GM18517 (cell line): ENCODE measurements at regions not wholly inside any gene's neighbourhood (a gene's known extent, or its start where the extent isn't known, plus 50 kb on each side); places are given as distances from the start of the nearest gene placed in this dataset.

Experiments used
- ATAC-seq: cut with Tn5 transposase; IDR thresholded peaks from one replicate; pipeline ENCODE4 v1.9.1; 2021; ENCODE audit warnings: mild to moderate bottlenecking, moderate library complexity; ENCODE audit not compliant: unreplicated experiment

DNA sequence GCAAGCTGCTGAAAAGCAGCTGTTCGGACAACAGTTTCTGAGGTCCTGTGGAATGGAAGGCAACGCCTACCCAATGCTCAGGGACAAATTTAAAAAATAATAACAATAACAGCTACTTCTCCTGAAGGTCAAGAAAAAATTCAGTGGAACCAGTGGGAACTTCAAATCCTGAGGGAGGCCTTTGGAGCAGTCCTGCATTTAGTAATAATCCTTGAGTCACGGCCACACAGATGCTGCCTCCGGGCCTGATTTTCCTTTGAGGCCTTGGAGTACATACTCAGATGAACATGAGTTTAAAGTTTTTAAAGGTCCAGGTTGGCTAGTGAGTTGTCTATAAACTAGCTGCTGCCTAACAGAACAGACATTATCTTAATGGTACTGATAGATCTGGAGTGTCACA is 268.0 kb downstream of the MSRB3 start:
- no peak for ATAC-seq

DNA sequence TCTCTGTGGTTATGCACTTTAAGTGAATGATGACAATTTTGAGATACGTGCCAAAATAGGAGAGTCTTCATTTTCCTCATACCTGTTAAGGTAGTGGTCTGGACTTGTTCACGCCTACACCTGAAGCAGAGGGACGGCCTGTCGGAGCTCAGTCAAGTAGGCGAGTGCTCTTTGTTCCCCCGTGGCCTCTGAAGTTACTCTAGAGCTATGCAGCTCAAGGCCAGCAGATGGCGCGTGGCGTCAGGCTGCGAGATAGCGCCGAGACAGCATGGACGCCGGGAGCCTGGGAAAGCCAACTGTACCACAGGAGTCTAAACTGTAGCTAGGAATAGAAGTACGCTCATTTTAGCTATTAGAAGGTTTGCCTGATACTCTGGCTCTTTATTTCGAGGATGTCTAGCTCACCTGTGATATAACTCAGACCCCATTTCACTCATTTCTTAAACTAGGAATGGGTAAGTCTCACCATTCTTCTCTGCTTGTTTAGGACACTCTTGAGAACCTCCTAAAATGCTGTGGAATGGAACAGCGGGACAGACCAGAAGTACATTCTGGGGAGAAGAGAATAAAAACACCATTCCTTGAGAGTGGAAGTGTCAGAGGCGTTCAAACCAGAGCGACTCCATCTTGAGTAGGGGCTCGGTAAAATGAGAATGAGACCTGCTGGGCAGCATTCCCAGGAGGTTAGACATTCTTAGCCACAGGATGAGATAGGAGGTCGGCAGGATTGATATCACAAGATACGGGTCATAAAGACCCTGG is 267.4 kb upstream of the HMGA2 start:
- ATAC-seq = peak; percentile 96

DNA sequence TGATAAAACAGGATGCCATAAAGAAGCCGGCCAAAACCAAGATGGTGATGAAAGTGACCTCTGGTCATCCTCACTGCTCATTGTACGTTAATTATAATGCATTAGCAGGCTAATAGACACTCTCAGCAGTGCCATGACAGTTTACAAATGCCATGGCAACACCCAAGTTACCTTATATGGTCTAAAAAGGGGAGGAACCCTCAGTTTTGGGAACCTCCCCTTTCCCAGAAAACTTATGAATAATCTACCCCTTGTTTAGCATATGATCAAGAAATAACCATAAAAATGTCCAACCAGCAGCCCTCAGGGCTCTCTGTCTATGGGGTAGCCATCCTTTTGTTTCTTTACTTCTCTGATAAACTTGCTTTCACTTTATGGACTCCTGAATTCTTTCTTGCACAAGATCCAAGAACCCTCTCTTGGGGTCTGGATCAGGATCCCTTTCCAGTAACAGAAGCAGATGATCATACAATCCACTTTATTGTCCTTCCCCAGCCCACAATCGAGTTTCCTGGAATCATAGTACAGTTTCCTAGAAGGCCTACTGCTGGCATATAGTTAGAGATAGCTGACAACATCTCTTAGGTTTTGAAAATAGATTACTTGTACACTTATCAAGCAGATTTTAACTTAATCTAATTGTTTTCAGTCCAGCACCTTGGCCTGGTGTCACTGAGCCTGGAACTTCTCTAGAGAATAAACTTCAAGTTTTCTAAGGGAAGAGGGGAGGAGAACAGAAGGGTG is 266.7 kb upstream of the HMGA2 start:
- no peak for ATAC-seq

DNA sequence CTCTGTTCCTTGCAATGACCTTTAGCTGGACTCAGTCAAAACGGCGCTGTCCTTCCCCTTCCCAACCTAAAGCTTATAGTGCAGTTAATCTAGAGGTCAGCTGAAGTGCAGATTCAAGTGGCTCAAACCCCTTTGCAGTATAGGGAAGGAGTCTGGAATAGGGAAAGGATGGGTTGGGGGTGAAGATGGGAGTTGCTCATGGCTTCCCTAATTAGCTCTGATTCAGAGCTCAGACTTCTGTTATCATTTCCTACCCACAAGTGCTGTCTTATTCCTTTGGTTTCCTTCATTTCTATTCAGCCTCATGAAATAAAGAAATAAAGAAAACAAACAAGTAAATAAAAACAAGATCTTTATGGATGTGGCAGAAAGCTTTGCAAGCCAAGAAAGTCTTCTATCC is 264.0 kb upstream of the HMGA2 start:
- no peak for ATAC-seq

DNA sequence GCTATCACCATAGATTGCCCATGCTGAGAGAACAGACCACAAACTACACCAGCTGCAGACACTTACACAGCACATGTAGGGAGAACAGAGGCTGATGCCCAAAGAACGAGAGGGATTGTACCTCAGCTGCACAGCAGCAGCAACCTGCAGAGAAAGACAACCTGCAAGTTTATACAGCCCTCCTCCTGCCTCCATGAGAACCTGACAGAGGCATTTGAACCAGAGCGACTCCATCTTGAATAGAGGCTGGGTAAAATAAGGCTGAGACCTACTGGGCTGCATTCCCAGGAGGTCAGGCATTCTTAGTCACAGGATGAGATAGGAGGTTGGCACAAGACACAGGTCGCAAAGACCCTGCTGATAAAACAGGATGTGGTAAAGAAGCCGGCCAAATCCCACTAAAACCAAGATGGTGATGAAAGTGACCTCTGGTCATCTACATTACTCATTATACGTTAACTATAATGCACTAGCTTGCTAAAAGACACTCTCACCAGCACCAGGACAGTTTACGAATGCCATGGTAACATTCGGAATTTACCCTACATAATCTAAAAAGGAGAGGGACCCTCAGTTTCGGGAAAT is 262.4 kb upstream of the HMGA2 start:
- ATAC-seq = no peak

DNA sequence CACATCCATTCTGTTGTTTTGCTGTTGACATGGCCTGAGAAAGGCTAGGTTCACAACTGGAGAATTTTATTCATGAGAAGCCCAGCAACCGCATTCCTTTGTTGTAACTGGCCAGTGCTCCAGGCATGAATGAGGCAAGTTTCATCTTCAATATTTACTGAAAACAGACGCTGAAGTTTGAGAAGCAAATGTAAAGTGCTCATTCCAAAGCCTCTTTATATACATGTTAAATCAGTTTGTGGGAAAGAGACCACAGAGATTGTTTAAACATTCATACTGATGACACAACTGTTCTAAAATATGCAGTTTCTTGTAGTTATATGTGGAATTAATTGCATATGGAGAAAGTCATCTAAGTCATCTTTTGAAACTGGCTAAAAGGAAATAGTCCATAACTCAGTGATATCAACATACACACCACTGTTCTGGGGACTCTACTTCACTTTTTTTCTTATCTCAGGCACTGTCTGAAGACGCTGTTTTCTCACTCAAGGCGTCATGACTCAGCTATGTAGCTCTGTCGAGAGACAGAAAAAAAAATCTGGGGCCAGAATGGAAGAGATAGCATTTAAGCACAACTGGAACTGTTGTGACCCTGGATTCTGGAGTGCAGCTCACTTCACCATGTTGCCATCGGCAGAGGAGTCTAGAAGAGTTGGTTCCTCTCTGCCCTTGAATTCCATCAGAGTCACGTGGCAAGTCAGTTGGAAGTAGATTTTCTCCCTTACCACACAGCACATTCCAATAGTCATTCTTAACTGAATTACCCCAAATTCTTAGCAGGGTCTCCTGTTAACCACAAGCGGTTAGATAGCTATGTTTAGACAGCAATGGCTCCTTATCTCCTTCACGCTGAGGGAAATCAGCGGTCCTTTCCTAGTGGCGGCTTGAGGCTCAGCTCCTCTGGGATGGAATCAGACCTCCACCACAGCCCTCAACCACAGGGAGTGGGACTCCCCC is 258.4 kb upstream of the HMGA2 start:
- no peak for ATAC-seq

DNA sequence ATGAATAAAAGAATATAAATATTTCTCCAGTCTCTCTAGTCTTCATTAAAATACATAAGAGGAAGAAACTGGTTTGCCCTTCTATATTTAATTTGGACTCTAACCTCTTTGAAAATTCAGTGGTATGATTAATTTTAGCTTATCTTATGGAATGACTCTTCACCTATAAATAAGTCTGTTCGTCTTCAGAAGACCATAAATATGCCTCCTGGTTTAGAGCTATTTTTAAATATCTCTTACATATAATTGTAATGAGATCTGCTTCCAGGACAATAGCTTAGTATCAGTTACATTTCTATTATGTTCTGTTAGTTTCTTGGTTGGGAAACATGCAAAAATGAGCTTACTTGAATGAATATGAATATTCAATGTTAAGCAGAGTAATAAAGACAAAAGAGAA is 257.5 kb upstream of the HMGA2 start:
- no peak for ATAC-seq

DNA sequence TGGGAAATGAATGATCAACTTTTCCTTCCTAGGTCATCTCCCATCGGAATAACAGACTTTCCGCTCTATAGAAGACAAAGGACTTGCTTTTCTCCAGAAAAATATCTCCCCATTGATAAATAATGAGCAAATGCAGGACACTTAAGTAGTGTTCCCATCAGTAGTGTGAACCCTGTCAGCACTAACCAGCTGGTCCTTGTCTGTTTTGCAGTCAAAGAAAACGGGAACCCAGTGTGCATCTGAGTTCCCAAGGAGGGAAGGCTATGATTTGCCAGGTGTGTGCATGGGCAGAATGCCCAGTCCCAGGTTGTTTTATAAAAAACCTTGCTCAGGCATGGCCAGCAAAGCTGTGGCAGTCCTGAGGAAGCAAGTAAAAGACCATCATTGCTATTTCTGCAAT is 256.5 kb upstream of the HMGA2 start:
- no peak for ATAC-seq

DNA sequence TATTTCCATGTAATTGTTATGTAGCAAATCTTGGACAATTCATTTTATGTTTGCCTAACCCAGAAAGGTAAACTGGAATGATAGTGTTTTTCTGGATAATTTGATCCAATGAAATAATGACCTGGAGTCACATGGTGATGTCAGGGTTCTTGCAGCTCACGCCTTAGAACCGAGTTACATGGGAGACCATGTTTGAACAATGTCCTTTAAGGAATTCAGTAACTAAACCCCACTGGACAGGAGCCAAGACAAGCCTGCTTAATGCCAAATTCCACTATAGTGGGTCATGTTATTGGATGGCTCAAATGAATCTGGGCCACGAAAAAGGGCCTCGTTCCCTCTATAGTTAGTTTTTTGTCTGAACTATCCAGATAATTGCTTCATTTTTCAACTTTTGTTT is 255.8 kb upstream of the HMGA2 start:
- ATAC-seq = no peak

DNA sequence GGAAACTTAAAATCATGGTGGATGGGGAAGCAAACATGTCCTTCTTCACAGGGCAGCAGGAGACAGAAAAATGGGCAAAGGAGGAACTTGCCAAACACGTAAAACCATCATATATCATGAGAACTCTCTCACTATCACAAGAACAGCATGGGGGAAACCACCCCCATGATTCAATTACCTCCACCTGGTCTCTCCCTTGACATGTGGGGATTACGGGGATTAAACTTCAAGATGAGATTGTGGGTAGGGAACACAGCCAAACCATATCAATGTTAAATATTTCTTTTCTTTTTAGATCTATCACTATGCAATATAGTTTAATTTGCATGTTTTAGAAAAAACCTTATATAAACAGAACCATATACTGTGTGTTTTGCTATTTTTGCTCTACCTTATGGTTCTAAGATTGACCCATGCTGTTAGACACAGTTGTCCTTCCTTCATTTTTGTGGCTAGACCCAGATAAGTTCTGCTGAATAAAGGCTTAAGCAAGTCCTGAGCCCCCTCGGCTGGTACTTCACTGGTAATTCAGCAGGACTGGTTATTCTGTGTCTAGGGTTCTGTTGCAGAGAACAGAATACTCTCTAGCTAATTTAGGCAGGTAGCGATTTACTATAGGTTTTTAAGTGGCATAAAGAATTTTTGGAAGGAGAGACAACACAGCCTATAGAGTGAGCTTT is 253.7 kb upstream of the HMGA2 start:
- ATAC-seq = no peak

DNA sequence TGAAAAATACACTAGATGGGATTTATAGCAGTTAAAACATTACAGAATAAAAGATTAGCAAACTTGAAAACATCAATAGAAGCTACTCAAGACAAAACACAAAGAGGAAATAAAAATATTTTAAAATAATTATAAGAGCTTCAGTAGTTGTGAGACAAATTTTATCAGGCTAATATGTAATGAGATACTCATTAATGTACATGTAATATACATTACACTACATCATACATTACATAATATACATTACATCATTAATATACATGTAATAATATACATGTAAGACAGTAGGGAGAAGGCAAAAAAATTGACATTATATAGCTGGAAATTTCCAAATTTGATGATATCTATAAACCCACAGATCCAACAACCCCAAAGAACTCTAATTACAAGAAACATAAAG is 249.4 kb upstream of the HMGA2 start:
- no peak for ATAC-seq

DNA sequence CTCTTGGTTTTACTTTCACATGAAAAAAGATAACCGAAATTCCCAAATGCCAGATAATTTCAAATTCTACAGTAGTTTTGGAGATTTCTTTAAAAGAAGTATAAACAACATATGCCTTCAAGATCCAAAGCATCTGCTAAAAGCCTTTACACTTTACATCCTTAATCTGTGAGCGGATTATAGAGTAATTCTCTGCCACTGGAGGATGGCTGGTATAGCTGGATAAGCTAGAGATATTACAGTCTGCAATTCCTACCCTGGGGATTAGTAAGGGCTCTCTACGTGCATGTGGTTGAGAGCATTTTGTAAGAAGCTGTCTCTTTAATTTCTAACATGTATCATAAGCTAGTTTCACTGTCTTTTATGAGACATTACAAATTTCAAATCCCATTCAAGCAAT is 240.3 kb upstream of the HMGA2 start:
- ATAC-seq = no peak

DNA sequence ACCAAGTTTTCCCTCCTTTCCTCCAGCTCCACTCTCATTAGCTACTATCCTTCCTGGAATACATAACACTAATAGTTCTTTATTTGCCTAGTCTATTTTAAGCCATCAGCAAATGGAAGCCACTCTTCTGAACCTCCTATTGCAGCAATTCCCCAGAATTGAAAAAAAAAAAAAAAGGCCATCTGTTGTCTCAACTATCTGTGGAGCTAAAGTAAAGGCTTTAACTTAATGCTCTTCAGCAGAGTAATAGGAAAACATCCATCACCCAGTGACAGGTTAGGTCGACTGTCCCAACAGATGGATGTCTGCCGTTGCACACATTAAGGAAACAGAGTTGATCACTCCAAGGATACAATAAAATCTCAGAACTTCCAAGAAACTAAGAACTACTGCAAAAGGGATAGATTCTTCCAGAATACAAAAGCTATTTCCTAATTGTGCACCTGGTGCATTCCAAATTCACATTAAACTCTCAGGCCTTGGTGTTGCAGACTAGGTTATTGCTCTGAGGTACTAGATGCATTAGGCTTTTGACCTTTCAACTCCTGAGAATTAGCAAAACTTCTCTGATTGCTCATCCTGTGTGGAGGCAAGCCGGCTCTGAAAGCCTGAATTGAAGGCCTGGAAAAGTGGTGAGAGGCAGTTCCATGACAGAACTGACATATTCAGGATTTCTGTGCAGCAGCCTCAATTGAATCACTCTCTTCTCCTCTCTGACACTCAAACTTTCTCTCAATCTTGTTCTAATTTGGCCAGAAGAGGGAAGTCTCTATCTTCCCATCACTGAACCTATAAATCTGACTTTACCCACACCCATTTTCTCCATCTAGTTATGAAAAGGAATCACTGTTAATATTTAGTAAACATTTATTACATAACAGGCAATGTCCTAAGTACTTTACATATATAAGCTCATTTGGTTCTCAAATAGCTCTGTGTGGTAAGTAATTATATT is 238.4 kb upstream of the HMGA2 start:
- no peak for ATAC-seq

DNA sequence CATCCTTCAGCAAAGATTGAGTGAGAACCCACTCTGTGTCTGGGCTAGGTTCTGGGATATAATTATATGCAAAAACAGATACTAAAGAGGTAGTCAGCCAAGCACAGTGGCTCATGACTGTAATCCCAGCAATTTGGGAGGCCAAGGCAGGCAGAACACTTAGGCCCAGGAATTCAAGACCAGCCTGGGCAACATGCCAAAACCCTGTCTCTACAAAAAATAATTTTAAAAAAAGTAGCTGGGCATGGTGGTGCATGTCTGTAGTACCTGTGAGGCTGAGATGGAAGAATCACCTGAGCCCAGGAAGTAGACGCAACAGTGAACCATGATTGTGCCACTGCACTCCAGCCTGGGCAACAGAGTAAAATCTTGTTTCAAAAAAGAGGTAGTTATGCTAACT is 237.5 kb upstream of the HMGA2 start:
- no peak for ATAC-seq

DNA sequence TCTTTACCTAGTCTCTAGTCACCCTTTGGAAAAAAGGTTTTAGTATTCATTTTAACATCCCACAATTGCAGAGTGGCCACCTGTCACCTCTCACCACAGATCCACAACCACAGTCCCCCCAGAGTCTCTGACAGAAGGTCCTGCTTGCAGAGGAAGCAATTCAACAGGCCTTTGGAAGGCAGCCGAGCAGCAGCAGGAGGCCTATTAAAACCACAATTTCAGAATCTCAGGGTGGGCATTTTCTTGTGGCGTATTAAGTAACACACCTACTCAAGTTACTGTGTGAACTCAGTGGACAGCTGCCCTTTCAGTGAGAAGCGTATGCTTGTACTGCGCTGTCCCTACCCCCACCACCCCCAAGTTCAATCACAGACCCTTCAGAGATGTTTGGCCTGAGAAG is 234.0 kb upstream of the HMGA2 start:
- no peak for ATAC-seq

DNA sequence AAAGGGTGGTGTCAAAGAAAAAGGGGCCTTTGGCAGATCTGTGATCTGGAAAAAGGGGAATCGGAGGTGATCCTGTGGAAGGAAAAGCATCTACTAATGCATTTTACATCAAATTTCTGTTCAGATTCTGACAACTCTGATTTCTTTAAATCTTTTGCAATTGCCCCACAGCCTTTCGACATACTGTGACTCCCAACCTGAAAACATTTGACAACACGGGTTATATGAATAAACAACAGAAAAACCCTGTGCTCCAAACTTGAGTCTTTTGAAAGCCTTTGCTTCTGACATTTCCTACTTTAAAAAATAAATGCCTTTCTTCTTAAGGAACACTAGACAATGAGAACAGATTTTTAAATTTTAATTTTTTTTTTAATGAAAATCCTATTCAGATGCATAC is 231.9 kb upstream of the HMGA2 start:
- no peak for ATAC-seq

DNA sequence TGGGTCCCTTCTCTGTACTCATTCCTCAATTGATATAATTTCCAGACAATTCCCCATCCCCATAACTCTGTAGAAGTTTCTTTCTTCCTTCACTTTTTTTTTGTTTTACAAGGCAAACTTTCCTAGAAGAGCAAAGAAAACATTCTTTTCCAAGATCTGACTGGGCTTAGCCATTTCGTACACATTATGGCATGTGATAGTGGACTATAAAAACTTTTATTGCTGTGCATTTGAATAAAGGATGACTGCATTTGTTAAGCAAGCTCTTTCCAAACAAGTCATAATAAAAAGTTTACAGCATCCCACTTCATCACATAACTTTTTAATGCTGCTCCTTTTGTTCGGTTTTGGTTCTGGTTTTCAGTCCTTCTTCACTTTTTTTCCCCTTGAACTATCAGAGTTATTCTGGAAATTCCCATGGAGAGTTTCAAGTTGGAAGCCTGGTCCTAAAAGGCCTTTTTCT is 231.0 kb upstream of the HMGA2 start:
- ATAC-seq = no peak

DNA sequence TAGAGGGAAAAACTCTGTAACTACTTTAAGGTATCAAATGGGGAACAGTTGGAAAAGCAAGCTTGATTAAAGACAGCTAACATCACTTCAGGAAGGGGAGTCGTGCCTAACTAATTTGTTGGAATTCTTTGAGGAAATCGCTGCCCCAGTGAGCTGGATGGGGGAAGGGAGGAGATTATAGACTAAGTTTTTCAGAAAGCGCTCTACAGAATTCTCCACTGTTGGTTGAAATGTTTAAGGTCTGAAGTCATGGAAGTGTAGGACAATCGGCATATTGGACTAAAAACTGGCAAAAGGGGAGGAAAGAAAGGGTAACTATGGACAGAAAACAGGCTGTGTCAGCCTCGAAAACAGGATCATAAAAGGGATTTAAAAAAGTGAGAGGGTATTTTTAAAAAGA is 229.9 kb upstream of the HMGA2 start:
- ATAC-seq = no peak

DNA sequence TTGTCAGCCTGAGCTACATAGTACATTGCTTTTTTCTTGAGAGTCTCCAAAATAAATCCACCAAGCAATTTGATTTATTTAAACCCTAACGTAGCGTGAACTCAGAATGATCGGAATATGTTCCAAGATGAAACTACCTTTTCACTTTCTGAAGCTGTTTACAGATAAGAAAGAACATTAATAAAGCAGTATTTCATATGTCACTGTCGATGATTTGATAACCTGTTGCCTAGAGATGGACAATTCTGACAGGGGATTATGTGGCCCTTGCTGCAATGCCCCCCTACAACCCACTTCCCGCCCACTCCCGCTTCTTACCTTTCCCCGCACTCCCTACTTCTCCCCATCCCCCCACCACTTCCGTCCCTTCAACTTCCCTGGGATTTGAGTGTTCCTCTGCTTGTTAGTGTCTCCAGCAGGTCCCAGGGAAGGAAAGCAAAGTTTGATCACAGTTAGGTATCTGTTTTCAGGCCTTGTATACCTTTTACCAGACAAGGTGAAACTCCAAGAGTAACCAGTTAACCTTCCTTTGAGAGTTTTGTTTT is 229.2 kb upstream of the HMGA2 start:
- no peak for ATAC-seq
